IMR-90 (cell line): ENCODE measurements at regions not wholly inside any gene's neighbourhood (a gene's known extent, or its start where the extent isn't known, plus 50 kb on each side); places are given as distances from the start of the nearest gene placed in this dataset.

Experiments
- ATAC-seq: fragments of 200-7000 bp; cut with Tn5 transposase; 2 replicates; pipeline ENCODE4 v1.9.1; 2020; ENCODE audit warnings: low read depth, mild to moderate bottlenecking, moderate library complexity
- BruUV-seq: library from RNA; stranded (reverse); fragments of 400-500 nt; replicated peaks from 2 replicates; lab custom pipeline; 2021; lab: Mats Ljungman, UMichigan
- CTCF ChIA-PET: fragments of 300-600 bp; formaldehyde crosslinking; extraction: SDS; loops from one replicate; lab custom pipeline; 2021; ENCODE audit warnings: antibody characterized with exemption; lab: Yijun Ruan, JAX
- POLR2A ChIA-PET: fragments of 300-600 bp; sonication (Branson Sonifier 250); formaldehyde crosslinking; loops from one replicate; lab custom pipeline; 2022; ENCODE audit warnings: antibody characterized with exemption; ENCODE audit not compliant: unreplicated experiment; lab: Charles Lee
- DNase-seq: peaks from one replicate; pipeline ENCODE4 v3.0.0; 2013
- H2AFZ ChIP-seq: replicated peaks from 2 replicates; pipeline ENCODE3; 2013; ENCODE audit warnings: low read length, mild to moderate bottlenecking; ENCODE audit not compliant: poor library complexity
- H2AK5ac ChIP-seq: 2 replicates; pipeline ENCODE4 v1.6.1; 2013; ENCODE audit warnings: low read depth, low read length, inconsistent platforms
- H2AK9ac ChIP-seq: replicated peaks from 2 replicates; pipeline ENCODE3; 2013; ENCODE audit warnings: mild to moderate bottlenecking, low read depth, low read length, moderate library complexity; ENCODE audit not compliant: poor library complexity
- H2BK120ac ChIP-seq: 2 replicates; pipeline ENCODE4 v1.6.1; 2013; ENCODE audit warnings: low read depth, low read length, inconsistent platforms
- H2BK15ac ChIP-seq: 3 replicates; pipeline ENCODE4 v1.6.1; 2013; ENCODE audit warnings: low read depth, low read length, inconsistent platforms
- H2BK20ac ChIP-seq: 2 replicates; pipeline ENCODE4 v1.6.1; 2013; ENCODE audit warnings: low read depth, mild to moderate bottlenecking, inconsistent platforms, low read length, moderate library complexity
- H2BK5ac ChIP-seq: 2 replicates; pipeline ENCODE4 v1.6.1; 2013; ENCODE audit warnings: mild to moderate bottlenecking, low read depth, low read length, inconsistent platforms; ENCODE audit not compliant: poor library complexity, severe bottlenecking
- H3K14ac ChIP-seq: replicated peaks from 2 replicates; pipeline ENCODE4 v1.6.1; 2013; ENCODE audit warnings: low read depth, low read length, inconsistent platforms
- H3K18ac ChIP-seq: 2 replicates; pipeline ENCODE4 v1.6.1; 2013; ENCODE audit warnings: low read depth, low read length, control low read depth
- H3K23ac ChIP-seq: 2 replicates; pipeline ENCODE4 v1.6.1; 2013; ENCODE audit warnings: low read depth, low read length, inconsistent platforms
- H3K27ac ChIP-seq: 2 replicates; pipeline ENCODE4 v1.5.1; 2013; ENCODE audit warnings: mild to moderate bottlenecking, control low read depth, low read length; ENCODE audit not compliant: insufficient read depth
- H3K27me3 ChIP-seq: 2 replicates; pipeline ENCODE4 v1.6.1; 2013; ENCODE audit warnings: low read length; ENCODE audit not compliant: control insufficient read depth, insufficient read depth
- H3K36me3 ChIP-seq: 2 replicates; pipeline ENCODE4 v1.6.1; 2013; ENCODE audit warnings: low read length, mixed read lengths; ENCODE audit not compliant: control insufficient read depth, insufficient read depth
- H3K4ac ChIP-seq: 2 replicates; pipeline ENCODE4 v1.6.1; 2013; ENCODE audit warnings: low read depth, low read length, inconsistent platforms
- H3K4me1 ChIP-seq: 2 replicates; pipeline ENCODE4 v1.6.1; 2013; ENCODE audit warnings: low read length, mixed read lengths; ENCODE audit not compliant: control insufficient read depth, insufficient read depth
- H3K4me2 ChIP-seq: 2 replicates; pipeline ENCODE4 v1.6.1; 2013; ENCODE audit warnings: low read depth, mild to moderate bottlenecking, control low read depth, low read length, moderate library complexity
- H3K4me3 ChIP-seq: 2 replicates; pipeline ENCODE4 v1.5.1; 2013; ENCODE audit warnings: low read depth, mild to moderate bottlenecking, control low read depth, low read length, moderate library complexity; ENCODE audit not compliant: insufficient read depth
- H3K56ac ChIP-seq: 2 replicates; pipeline ENCODE4 v1.6.1; 2013; ENCODE audit warnings: low read length, inconsistent platforms; ENCODE audit not compliant: insufficient read depth; ENCODE audit errors: extremely low read depth
- H3K79me1 ChIP-seq, 2 experiments: 2 replicates each; pipeline ENCODE4 v1.6.1; 2013; ENCODE audit warnings: low read length in 2 of 2, inconsistent platforms in 1 of 2, low read depth in 1 of 2
- H3K9ac ChIP-seq: 2 replicates; pipeline ENCODE4 v1.6.1; 2013; ENCODE audit warnings: low read depth, low read length, control low read depth
- H3K9me1 ChIP-seq: 2 replicates; pipeline ENCODE4 v1.6.1; 2013; ENCODE audit warnings: low read length, inconsistent platforms; ENCODE audit not compliant: insufficient read depth
- H3K9me3 ChIP-seq: 2 replicates; pipeline ENCODE4 v1.6.1; 2013; ENCODE audit warnings: low read length; ENCODE audit not compliant: control insufficient read depth, insufficient read depth
- H4K20me1 ChIP-seq: 2 replicates; pipeline ENCODE4 v1.6.1; 2013; ENCODE audit warnings: low read length, inconsistent platforms; ENCODE audit not compliant: insufficient read depth
- H4K5ac ChIP-seq: 2 replicates; pipeline ENCODE4 v1.6.1; 2013; ENCODE audit warnings: mild to moderate bottlenecking, low read depth, low read length, control low read depth
- H4K8ac ChIP-seq, 2 experiments: 2 replicates each; pipeline ENCODE4 v1.6.1; 2013; ENCODE audit warnings: low read depth in 2 of 2, low read length in 2 of 2, control low read depth in 1 of 2, inconsistent platforms in 1 of 2
- H4K91ac ChIP-seq: 2 replicates; pipeline ENCODE4 v1.6.1; 2013; ENCODE audit warnings: low read depth, low read length, inconsistent platforms; ENCODE audit not compliant: insufficient read depth
- CHD1 ChIP-seq: IDR thresholded peaks from 2 replicates; pipeline ENCODE4 v1.6.1; 2012; ENCODE audit warnings: low read depth, low read length, improper control_type of control experiment
- CTCF ChIP-seq: conservative IDR thresholded peaks from 2 replicates; pipeline ENCODE4 v1.5.1; 2012; ENCODE audit warnings: mild to moderate bottlenecking, low read depth, low read length, improper control_type of control experiment
- ELK1 ChIP-seq: fragments of 150-350 bp; IDR thresholded peaks from 2 replicates; pipeline ENCODE4 v1.6.1; 2016; ENCODE audit warnings: low read depth, mild to moderate bottlenecking, low read length, moderate library complexity, borderline replicate concordance
- MAZ ChIP-seq: IDR thresholded peaks from 2 replicates; pipeline ENCODE4 v1.6.1; 2012; ENCODE audit warnings: low read depth, mild to moderate bottlenecking, low read length, improper control_type of control experiment, moderate library complexity, borderline replicate concordance
- RCOR1 ChIP-seq: IDR thresholded peaks from 2 replicates; pipeline ENCODE4 v1.6.1; 2012; ENCODE audit warnings: mild to moderate bottlenecking, low read length, improper control_type of control experiment; ENCODE audit not compliant: insufficient replicate concordance
- SMC3 ChIP-seq: fragments of 150-350 bp; IDR thresholded peaks from 2 replicates; pipeline ENCODE4 v1.6.1; 2016; ENCODE audit warnings: low read depth, mild to moderate bottlenecking, antibody characterized with exemption, low read length, moderate library complexity
- WGBS, 2 experiments: methylation state at CpG; one replicate each; pipeline versions ENCODE4 v1.1.5 to v1.1.7; 2013; ENCODE audit warnings: missing lambda C conversion rate in 2 of 2; ENCODE audit not compliant: insufficient read length in 1 of 2; ENCODE audit errors: extremely low coverage in 2 of 2; 5-methylcytosine and 5-hydroxymethylcytosine counted together
- dilution Hi-C: fragments of 300-500 bp; cut with HindIII; formaldehyde crosslinking; loops from one replicate; pipeline ENCODE4 v1.14.3; 2018; ENCODE audit warnings: low sequenced_read_pairs; ENCODE audit not compliant: unreplicated experiment
- in situ Hi-C: fragments of 300-500 bp; cut with MboI; formaldehyde crosslinking; loops from 3 replicates; pipeline ENCODE4 v1.14.3; 2019; ENCODE audit warnings: low sequenced_read_pairs, inconsistent platforms, mixed read lengths
- intact Hi-C: fragments of 100-400 bp; cut with micrococcal nuclease; formaldehyde crosslinking; loops from 2 replicates; pipeline ENCODE4 v1.10.0; 2022

GRCh38 chr4:185895351-185895750, 83.4 kb upstream of the SORBS2 start:
- Histone ChIP-seq H4K20me1 (no peaks in the 10 kb centered on the region), H2BK15ac (no peak overlapping the region)

More at GRCh38 chr4:185895351-185895750, 83.4 kb upstream of the SORBS2 start:
- peaks cover 36% of the 10 kb centered on the region for H3K27me3 ChIP-seq
- TF ChIP-seq RCOR1 = no peak
- no peak for TF ChIP-seq MAZ
- TF ChIP-seq CTCF = no peak
- TF ChIP-seq CHD1 = no peak
- no peak for TF ChIP-seq SMC3
- TF ChIP-seq ELK1 = no peak
- ChIA-PET POLR2A (no interaction called here), CTCF (no interaction called here)
- dilution Hi-C loops = no loop called here
- WGBS, 2 experiments = 100% methylated on average over 2 of the region's 14 CpGs; no CpG with 5 or more reads in 1 of the 2 experiments
- no peak overlapping the region for H3K9ac ChIP-seq
- H4K8ac ChIP-seq = no peak overlapping the region
- intact Hi-C loops = no loop called here
- no TSS peak for BruUV-seq
- no peak overlapping the region for H3K27ac ChIP-seq
- H4K91ac ChIP-seq = no peak overlapping the region
- no peaks in the 10 kb centered on the region for H3K9me1 ChIP-seq
- no peaks in the 10 kb centered on the region for H3K36me3 ChIP-seq
- no peak overlapping the region for H2AFZ ChIP-seq
- H3K14ac ChIP-seq = no peak overlapping the region
- peaks cover 3% of the 10 kb centered on the region for H3K9me3 ChIP-seq
- H3K4me2 ChIP-seq = no peak overlapping the region
- no peak overlapping the region for H3K4me3 ChIP-seq
- H3K23ac ChIP-seq = no peak overlapping the region
- H2BK5ac ChIP-seq = no peak overlapping the region
- H3K18ac ChIP-seq = no peak overlapping the region
- no peak overlapping the region for H2AK9ac ChIP-seq
- no peak overlapping the region for H2AK5ac ChIP-seq
- no peak overlapping the region for H3K56ac ChIP-seq
- H4K5ac ChIP-seq = no peak overlapping the region
- no peak overlapping the region for H3K4ac ChIP-seq
- no peaks in the 10 kb centered on the region for H3K4me1 ChIP-seq
- H2BK20ac ChIP-seq = no peak overlapping the region
- H2BK120ac ChIP-seq = no peak overlapping the region
- in situ Hi-C loops = no loop called here
- ATAC-seq (no peak), DNase-seq (no peak)
- H3K79me1 ChIP-seq = no peaks in the 10 kb centered on the region
